ENCODE measurements at regions not wholly inside any gene's neighbourhood (a gene's known extent, or its start where the extent isn't known, plus 50 kb on each side); places are given as distances from the start of the nearest gene placed in this dataset.

GRCh38 chr17:68101075-68101986 is 65.8 kb downstream of the KPNA2 start (continued):
- TF ChIP-seq ZNF552 (CRISPR knock-in tag; IDR thresholded peaks at IDR 0.05; ENCODE audit: borderline replicate concordance) = 0 out of 2 replicates have a peak, but pooled peaks have one; percentile 40
- TF ChIP-seq ZKSCAN8 (CRISPR knock-in tag; IDR thresholded peaks at IDR 0.05; ENCODE audit: borderline replicate concordance) = peak; percentile 99
- TF ChIP-seq NCOA2 (CRISPR knock-in tag; IDR thresholded peaks at IDR 0.05) = peak; percentile 67; the same call in 1 of the 2 replicates
- TF ChIP-seq MXD3 (CRISPR knock-in tag; IDR thresholded peaks at IDR 0.05) = peak; percentile 98
- TF ChIP-seq SAP130 (CRISPR knock-in tag; IDR thresholded peaks at IDR 0.05; ENCODE audit: low read depth) = peak; percentile 98
- TF ChIP-seq ZNF570 (CRISPR knock-in tag; IDR thresholded peaks at IDR 0.05; ENCODE audit: borderline replicate concordance) = peak; percentile 95; the same call in 1 of the 2 replicates
- TF ChIP-seq HIC2 (CRISPR knock-in tag; IDR thresholded peaks at IDR 0.05; ENCODE audit: low read depth) = no peak
- no peak for TF ChIP-seq ZNF775 (CRISPR knock-in tag; IDR thresholded peaks at IDR 0.05; ENCODE audit: borderline replicate concordance)
- TF ChIP-seq TRIM22 (IDR thresholded peaks at IDR 0.05) = no peak
- 0 out of 2 replicates have a peak, but pooled peaks have one; percentile 44 for TF ChIP-seq ZNF101 (CRISPR knock-in tag; IDR thresholded peaks at IDR 0.05; ENCODE audit: borderline replicate concordance, low read depth)
- peak; percentile 95; the same call in 1 of the 2 replicates for TF ChIP-seq ZNF275 (CRISPR knock-in tag; IDR thresholded peaks at IDR 0.05; ENCODE audit: borderline replicate concordance)
- peak; percentile 98 for TF ChIP-seq SAFB2 (CRISPR knock-in tag; IDR thresholded peaks at IDR 0.05; ENCODE audit: borderline replicate concordance, low read depth)
- peak; percentile 59; the same call in 1 of the 2 replicates for TF ChIP-seq TIGD3 (CRISPR knock-in tag; IDR thresholded peaks at IDR 0.05; ENCODE audit: borderline replicate concordance)
- TF ChIP-seq ZNF350 (CRISPR knock-in tag; IDR thresholded peaks at IDR 0.05; ENCODE audit: borderline replicate concordance, low read depth) = peak; percentile 59; the same call in 1 of the 2 replicates
- TF ChIP-seq MED8 (CRISPR knock-in tag; IDR thresholded peaks at IDR 0.05; ENCODE audit: insufficient replicate concordance) = peak; percentile 72
- no peak; the same call in 1 of the 2 replicates for TF ChIP-seq GMEB2 (CRISPR knock-in tag; IDR thresholded peaks at IDR 0.05; ENCODE audit: low read depth)
- TF ChIP-seq MED1 (CRISPR knock-in tag; IDR thresholded peaks at IDR 0.05) = peak; percentile 90
- no peak for TF ChIP-seq MAFF (IDR thresholded peaks at IDR 0.05; ENCODE audit: low read depth, low read length)
- TF ChIP-seq CHCHD3 (CRISPR knock-in tag; IDR thresholded peaks at IDR 0.05) = peak; percentile 99
- TF ChIP-seq SRSF9 (IDR thresholded peaks at IDR 0.05; ENCODE audit: borderline replicate concordance, insufficient read depth, low read depth, low read length, poor library complexity, severe bottlenecking) = no peak

All from HepG2 (cell line).